GM19463 (cell line): ENCODE measurements at regions not wholly inside any gene's neighbourhood (a gene's known extent, or its start where the extent isn't known, plus 50 kb on each side); places are given as distances from the start of the nearest gene placed in this dataset.

Experiments
- ATAC-seq: cut with Tn5 transposase; IDR thresholded peaks from one replicate; pipeline ENCODE4 v1.9.1; 2021; ENCODE audit warnings: mild to moderate bottlenecking, moderate library complexity; ENCODE audit not compliant: unreplicated experiment

DNA sequence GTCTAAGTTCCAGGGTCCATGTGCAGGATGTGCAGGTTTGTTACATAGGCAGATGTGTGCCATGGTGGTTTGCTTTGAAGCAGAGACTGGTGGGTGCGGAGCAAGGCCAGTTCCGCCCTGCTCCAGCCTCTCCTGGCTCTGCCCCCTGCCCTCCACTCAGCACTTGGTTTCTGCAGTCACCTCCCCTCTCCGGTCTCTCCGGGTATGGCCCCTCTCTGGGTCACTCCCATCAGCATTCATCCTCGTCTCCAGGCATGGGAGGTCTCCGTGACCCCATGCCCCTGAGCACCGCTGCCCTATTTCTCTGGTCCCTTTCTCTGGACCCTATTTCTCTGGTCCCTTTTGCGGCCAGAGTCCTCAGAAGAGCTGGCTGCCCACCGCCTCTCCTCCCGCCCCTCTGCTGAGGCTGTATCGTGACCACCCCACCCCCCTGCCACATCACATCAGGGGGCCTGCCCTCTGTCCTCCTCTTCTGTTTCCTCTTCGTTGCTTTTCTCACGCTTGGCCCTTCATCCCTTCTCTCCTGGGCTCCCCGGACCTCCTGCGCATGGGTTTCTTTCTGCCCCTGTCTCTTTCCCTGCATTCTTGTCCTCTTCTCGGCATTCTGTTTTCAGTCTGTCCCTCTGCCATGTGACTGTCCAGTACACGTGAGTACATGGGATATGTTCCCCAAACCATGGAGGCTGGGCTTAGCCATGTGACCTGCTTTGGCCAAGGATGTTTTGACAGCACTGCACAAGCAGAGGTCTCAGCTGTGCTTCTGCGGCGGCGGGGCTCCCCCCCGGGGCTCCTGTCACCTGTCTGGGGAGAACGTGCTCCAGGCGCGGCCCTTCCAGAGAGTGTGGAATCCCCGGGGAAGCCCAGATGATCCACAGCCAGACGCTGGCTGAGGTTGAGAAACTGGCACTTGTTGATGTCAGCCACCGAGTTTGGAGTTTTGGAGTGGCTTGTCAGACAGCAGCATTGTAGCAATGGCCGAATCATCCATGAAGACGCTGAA, 54.4 kb upstream of the C1orf174 start:
- ATAC-seq: no peak

- ATAC-seq: no peak
Observed at GRCh38 chr1:3955196-3955772, 55.2 kb upstream of the C1orf174 start.

- no peak for ATAC-seq
Observed at GRCh38 chr1:3956527-3957170, 56.6 kb upstream of the C1orf174 start.

- ATAC-seq: no peak
Observed at GRCh38 chr1:3959361-3959760, 59.3 kb upstream of the C1orf174 start.

GRCh38 chr1:3963554-3963953, 63.5 kb upstream of the C1orf174 start:
- no peak for ATAC-seq

DNA sequence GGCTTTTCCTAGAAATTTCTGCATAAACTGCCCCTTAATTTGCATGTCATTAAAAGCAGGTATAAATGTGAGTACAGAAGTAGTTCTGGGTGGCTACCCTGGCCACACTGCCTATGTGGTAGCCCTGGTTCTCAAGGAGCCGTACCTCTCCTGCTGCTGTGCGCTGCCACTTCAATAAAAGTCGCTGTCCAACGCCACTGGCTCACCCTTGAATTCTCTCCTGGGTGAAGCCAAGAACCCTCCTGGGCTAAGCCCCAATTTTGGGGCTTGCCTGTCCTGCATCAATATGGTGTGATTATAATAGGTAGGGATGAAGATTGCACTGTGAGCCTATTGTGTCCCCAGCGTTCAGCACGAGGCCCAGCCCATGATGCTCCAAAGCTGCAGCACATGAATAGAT, 65.6 kb upstream of the C1orf174 start:
- ATAC-seq: no peak

GRCh38 chr1:3968851-3969250, 68.8 kb upstream of the C1orf174 start:
- no peak for ATAC-seq

GRCh38 chr1:3971981-3972380, 71.9 kb upstream of the C1orf174 start:
- no peak for ATAC-seq

DNA sequence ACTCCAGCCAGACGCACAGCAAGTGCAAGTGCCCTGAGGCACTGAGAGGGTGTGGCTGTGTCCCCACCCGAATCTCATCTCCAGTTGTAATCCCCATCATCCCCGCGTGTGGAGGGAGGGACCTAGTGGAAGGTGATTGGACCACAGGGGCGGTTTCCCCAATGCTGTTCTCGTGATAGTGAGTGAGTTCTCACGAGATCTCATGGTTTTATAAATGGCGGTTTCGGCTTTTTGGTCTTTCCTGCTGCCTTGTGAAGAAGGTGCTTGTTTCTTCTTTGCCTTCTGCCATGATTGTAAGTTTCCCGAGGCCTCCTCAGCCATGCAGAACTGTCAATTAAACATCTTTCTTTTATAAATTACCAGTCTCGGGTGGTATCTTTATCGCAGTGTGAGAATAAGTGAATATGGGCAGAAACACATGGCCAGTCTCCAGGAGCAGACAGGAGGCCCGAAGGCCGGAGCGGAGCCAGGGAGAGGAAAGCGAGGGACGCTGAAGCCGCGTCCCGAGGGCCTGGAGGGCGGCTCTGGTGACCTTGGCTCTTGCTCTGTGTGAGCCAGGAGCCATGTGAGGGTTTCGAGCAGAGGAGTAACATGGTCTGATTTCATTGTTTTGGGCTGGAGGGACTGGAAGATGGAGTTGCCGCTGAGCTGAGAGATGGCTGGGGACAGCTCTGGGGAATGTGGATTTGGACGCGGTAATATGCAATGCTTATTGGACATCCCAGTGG, 76.0 kb upstream of the C1orf174 start:
- no peak for ATAC-seq

GRCh38 chr1:3976821-3977220, 76.7 kb upstream of the C1orf174 start:
- ATAC-seq: no peak

GRCh38 chr1:3978196-3978989, 78.3 kb upstream of the C1orf174 start:
- ATAC-seq: no peak

GRCh38 chr1:3978990-3979325, 78.9 kb upstream of the C1orf174 start:
- ATAC-seq: no peak

DNA sequence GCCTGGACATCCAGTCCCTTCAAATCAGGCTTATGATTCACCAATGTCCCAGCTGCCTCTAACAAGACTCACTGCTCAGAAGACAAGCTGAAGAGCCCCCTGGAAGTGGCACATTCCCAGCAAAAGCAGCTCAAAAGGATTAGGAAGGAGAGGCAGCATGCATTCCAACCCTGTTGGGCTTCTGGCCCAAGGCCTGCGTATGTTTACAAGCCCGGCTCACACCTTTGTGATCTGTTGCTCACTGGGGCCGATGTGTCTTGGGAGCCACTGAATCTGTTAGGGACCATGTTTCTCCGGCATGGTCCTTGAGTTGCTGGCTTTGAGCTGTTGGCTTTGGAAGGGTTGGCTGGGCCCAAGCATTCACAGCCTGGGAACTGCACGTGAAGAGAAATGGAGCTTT, 81.2 kb upstream of the C1orf174 start:
- no peak for ATAC-seq

DNA sequence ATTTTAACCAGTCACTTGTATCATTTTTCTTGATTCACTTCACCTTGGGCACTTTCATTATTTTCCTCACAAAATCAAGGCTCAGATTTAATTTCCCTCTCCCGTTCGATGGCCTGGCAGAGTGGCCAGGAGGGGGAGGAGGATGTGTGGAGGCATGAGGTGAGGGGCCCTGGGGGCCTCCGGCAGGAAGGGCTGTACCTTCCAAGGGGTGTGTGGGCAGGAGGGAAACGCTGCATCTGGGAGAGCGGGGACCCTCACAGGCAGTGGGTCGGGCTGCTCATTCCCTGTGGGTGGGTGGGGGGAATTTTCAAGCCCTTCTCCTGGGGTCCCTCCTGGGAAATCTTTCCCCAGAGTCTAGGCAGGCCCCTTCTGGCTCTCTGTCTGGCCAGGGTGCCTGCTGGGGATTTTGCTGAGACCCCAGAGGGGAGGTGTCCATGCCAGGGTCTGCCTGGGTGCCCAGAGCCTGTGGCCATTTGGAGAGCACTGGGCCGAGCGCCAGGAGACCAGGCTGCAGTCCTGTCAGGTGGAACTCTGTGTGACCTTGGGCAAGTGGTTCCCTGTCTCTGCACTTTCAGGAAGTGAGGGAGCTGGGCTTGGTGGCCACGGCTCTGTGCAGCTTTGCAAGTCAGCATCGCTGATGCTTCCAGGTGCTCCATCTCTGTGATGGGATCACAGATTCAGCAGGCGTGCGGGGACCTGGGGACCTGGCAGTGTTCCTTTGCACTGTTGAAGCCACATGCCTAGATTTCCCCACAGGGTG, 81.9 kb upstream of the C1orf174 start:
- ATAC-seq: no peak

- no peak for ATAC-seq
Observed at GRCh38 chr1:3983181-3983580, 83.1 kb upstream of the C1orf174 start.

GRCh38 chr1:3984586-3984985, 84.5 kb upstream of the C1orf174 start:
- ATAC-seq: no peak

DNA sequence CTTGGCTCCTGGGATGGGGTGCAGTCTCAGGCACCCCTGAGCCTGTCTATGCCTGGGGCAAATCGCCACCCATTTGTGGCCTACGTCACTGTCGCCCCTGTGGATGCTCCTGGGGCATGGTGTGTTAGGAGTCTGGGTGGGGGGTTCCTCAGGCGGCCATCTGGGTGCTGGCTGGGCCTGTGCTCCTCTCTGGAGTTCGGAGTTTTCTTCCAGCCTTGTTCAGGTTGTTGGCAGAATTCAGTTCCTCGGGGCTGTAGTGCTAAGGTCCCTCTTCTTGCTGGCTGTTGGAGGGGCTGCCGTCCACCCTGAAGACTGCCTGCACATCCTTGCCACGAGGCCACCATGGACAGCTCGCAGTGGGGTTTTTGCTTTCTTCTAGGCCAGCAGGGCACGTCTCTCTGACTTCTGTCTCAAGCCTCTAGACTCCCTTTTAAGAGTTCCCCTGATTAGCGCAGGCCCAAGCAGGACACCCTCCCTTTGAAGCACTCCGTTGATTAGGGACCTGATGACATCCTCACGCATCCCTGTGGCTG, 86.7 kb upstream of the C1orf174 start:
- no peak for ATAC-seq

GRCh38 chr1:3987669-3988235, 87.7 kb upstream of the C1orf174 start:
- no peak for ATAC-seq

- no peak for ATAC-seq
Observed at GRCh38 chr1:3988431-3988830, 88.4 kb upstream of the C1orf174 start.
